Activated naive CD4-positive, alpha-beta T cell (primary cell): ENCODE measurements at regions not wholly inside any gene's neighbourhood (a gene's known extent, or its start where the extent isn't known, plus 50 kb on each side); places are given as distances from the start of the nearest gene placed in this dataset.

Source experiments
- DNase-seq, 4 experiments: peaks; one replicate each; lab custom pipeline; 2025; lab: John Stamatoyannopoulos, UW

- no peak for DNase-seq
These were observed 199.7 kb downstream of the KATNAL1 start for GRCh38 chr13:30107521-30108136.

- no peak for DNase-seq
These were observed 200.2 kb downstream of the KATNAL1 start for GRCh38 chr13:30107121-30107520.

- no peak for DNase-seq
These were observed 202.0 kb downstream of the KATNAL1 start for GRCh38 chr13:30105381-30105780.

GRCh38 chr13:30103161-30103840 lies 204.1 kb downstream of the KATNAL1 start:
- DNase-seq, result no peak

GRCh38 chr13:30100226-30100625 lies 207.1 kb downstream of the KATNAL1 start:
- no peak for DNase-seq

GRCh38 chr13:30097701-30098100 lies 209.7 kb downstream of the KATNAL1 start:
- no peak for DNase-seq

- DNase-seq, result no peak
These were observed 210.3 kb downstream of the KATNAL1 start for GRCh38 chr13:30097089-30097488.

GRCh38 chr13:30094015-30094414 lies 213.3 kb downstream of the KATNAL1 start:
- no peak for DNase-seq

GRCh38 chr13:30093236-30093635 lies 214.1 kb downstream of the KATNAL1 start:
- DNase-seq, result no peak

- DNase-seq, result no peak
These were observed 215.7 kb downstream of the KATNAL1 start for GRCh38 chr13:30091691-30092090.

GRCh38 chr13:30091035-30091434 lies 216.3 kb downstream of the KATNAL1 start:
- no peak for DNase-seq

GRCh38 chr13:30088312-30088855 lies 219.0 kb downstream of the KATNAL1 start:
- DNase-seq, result no peak

GRCh38 chr13:30085087-30085486 lies 222.3 kb downstream of the KATNAL1 start:
- DNase-seq, result no peak

- no peak for DNase-seq
These were observed 225.0 kb downstream of the KATNAL1 start for GRCh38 chr13:30082391-30082790.

- DNase-seq, result no peak
These were observed 226.0 kb downstream of the KATNAL1 start for GRCh38 chr13:30081331-30081730.

GRCh38 chr13:30079501-30079900 lies 227.8 kb downstream of the KATNAL1 start:
- DNase-seq, result no peak

- DNase-seq, result no peak
These were observed 227.6 kb upstream of the UBL3 start for GRCh38 chr13:30078059-30078458.

GRCh38 chr13:30077240-30077735 lies 226.9 kb upstream of the UBL3 start:
- DNase-seq, result no peak

GRCh38 chr13:30074955-30075614 lies 224.7 kb upstream of the UBL3 start:
- DNase-seq, result no peak

- no peak for DNase-seq
These were observed 224.0 kb upstream of the UBL3 start for GRCh38 chr13:30074431-30074830.

- no peak for DNase-seq
These were observed 222.4 kb upstream of the UBL3 start for GRCh38 chr13:30072818-30073186.

- DNase-seq, result no peak
These were observed 221.8 kb upstream of the UBL3 start for GRCh38 chr13:30071969-30072817.
